HG02885 (cell line): ENCODE measurements at regions not wholly inside any gene's neighbourhood (a gene's known extent, or its start where the extent isn't known, plus 50 kb on each side); places are given as distances from the start of the nearest gene placed in this dataset.
"Not testable (repeated sequence)": the region's sequence is repeated elsewhere in the genome, so short reads cannot be mapped to it uniquely, and the experiment has no call there.

ENCODE experiments used
- ATAC-seq: cut with Tn5 transposase; IDR thresholded peaks from one replicate; pipeline ENCODE4 v1.9.1; 2021; ENCODE audit warnings: mild to moderate bottlenecking; ENCODE audit not compliant: unreplicated experiment, poor library complexity

DNA sequence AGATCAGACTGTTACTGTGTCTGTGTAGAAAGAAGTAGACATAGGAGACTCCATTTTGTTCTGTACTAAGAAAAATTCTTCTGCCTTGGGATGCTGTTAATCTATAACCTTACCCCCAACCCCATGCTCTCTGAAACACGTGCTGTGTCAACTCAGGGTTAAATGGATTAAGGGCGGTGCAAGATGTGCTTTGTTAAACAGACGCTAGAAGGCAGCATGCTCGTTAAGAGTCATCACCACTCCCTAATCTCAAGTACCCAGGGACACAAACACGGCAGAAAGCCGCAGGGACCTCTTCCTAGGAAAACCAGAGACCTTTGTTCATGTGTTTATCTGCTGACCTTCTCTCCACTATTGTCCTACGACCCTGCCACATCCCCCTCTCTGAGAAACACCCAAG is 137.0 kb upstream of the PROKR2 start:
- ATAC-seq, result not testable (repeated sequence)

DNA sequence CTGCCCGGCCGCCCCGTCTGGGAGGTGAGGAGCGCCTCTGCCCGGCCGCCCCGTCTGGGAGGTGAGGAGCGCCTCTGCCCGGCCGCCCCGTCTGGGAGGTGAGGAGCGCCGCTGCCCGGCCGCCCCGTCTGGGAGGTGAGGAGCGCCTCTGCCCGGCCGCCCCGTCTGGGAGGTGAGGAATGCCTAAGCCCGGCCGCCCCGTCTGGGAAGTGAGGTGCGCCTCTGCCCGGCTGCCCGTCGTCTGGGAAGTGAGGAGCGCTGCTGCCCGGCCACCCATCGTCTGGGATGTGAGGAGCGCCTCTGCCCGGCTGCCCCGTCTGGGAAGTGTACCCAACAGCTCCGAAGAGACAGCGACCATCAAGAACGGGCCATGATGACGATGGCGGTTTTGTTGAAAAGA is 136.6 kb upstream of the PROKR2 start:
- not testable (repeated sequence) for ATAC-seq

- not testable (repeated sequence) for ATAC-seq
Measured at GRCh38 chr20:5452691-5453090, 135.9 kb upstream of the PROKR2 start.

- ATAC-seq, result not testable (repeated sequence)
Measured at GRCh38 chr20:5452286-5452685, 135.5 kb upstream of the PROKR2 start.

GRCh38 chr20:5451643-5452210 is 135.0 kb upstream of the PROKR2 start:
- no peak for ATAC-seq

- ATAC-seq, result peak; percentile 55
Measured at GRCh38 chr20:5448449-5449118, 131.8 kb upstream of the PROKR2 start.

DNA sequence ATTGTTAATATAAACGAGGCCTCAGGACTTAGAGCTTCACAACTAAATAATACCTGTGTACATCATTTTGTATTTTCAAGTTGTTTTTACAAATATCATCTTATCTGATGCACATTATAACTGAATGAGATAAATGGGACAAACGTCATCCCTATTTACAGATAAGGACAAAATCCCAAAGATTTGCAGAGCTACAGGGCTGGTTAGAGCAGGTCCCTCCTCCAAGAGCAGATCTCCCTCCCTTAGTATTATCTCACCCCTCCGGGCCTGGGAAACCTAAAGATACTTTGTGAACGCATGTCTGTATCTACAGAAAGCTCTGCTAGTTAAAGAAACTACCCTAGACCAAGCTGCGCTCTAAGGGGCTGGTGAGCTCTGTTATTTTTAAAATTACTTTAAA is 130.4 kb upstream of the PROKR2 start:
- no peak for ATAC-seq

DNA sequence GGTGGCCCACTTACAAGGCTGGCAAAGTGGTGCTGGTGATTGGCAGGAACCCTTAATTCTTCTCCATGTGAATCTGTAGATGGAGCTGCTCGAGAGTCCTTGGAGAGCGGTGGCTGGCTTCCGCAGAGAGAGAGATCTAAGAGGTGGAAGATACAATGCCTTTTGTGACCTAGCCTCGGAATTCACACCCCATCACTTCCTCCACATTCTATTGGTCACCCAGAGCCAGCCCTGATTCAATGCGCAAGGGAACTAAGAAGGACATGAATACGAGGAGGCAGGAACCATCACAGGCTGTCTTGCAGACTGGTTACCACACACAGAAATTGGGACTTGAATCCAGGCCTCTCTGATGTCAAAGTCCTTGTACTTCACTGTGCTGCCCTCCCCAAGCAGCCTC is 128.9 kb upstream of the PROKR2 start:
- ATAC-seq, result no peak

- ATAC-seq, result no peak
Measured at GRCh38 chr20:5442101-5442500, 125.3 kb upstream of the PROKR2 start.

DNA sequence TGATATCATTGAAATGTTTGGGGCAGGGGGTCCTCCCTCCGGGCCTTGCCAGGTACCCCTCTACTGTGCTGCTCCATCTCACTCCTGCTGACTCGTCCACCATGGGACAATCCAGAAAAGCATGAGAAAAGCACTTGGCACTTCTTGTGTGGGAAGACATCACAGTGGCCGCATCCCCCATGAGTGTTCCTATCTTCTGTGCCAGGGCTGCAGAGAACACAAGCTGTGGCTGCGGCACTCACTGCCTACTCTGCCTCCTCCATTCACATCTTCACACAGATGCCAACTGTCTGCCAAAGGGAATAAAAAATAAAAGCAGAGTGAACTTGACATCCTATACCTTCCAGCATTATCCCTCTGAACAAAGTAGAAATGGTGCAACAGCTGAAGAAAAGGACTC is 117.4 kb upstream of the PROKR2 start:
- ATAC-seq, result no peak

- no peak for ATAC-seq
Measured at GRCh38 chr20:5433352-5433751, 116.6 kb upstream of the PROKR2 start.

DNA sequence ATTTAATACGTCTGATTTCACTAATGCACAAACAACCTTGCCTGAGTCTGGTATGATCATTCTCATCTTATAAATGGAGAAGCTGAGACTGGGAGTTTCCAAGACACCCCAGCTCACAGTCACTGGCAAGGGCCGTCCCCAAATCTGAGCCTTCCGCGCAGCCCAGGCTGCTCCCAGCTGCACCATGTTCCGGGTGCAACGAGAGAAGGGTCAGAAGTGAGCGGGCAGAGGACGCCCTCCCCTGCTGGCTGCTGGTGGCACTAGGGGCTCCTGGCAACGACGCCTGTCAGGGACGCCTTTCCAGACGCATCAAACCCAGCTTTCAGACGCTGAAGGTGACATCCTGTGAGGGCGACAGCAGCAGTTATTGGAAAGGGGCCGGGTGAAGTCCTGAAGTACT is 115.3 kb upstream of the PROKR2 start:
- no peak for ATAC-seq

GRCh38 chr20:5430670-5431069 is 113.9 kb upstream of the PROKR2 start:
- no peak for ATAC-seq

DNA sequence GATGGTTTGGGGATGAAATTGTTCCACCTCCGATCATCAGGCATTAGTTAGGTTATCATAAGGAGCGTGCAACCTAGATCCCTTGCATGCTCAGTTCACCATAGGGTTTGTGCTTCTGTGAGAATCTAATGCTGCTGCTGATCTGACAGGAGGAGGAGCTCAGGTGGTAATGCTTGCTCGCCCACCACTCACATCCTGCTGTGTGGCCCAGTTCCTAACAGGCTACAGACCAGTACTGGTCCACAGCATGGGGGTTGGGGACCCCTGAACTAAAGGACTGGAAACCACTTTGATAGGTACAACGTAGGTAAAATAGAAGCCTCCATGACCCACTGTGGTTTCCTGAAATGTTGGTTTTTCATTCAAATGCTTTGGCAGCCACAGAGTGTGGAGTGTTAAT is 109.3 kb upstream of the PROKR2 start:
- ATAC-seq, result no peak

GRCh38 chr20:5416086-5416485 is 99.3 kb upstream of the PROKR2 start:
- ATAC-seq, result no peak

DNA sequence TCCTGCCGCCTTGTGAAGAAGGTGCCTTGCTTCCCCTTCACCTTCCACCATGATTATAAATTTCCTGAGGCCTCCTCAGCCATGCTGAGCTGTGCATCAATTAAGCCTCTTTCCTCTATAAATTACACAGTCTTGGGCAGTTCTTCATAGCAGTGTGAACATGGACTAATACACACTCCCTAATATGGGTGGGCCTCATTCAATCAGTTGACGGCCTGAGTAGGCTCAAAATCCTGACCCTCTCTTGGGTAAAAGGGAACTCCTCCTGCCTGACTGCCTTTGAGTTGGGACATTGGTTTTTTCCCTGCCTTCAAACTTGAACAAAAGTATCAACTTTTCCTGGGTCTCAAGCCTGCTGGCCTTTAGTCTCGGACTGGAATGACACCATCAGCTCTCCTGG is 96.6 kb upstream of the PROKR2 start:
- ATAC-seq, result no peak

DNA sequence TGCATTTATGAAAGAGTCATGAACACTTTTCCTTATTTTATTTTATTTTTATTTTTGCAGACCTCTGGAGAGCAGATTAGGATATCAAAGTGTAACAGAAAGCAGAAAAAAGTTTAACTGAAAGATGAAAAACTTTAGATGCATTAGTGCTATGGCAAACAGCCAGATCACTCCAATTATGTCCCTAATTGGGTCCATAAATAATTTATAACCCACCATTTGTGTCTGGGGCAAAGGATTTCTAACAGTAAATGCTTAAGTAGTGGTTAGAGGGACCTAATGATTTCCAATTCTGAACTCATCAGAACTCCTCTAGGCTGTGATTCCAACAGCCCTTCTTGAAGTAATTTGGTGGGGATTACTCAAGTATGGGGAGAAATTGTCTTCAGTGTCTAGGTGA is 93.7 kb upstream of the PROKR2 start:
- ATAC-seq, result no peak

DNA sequence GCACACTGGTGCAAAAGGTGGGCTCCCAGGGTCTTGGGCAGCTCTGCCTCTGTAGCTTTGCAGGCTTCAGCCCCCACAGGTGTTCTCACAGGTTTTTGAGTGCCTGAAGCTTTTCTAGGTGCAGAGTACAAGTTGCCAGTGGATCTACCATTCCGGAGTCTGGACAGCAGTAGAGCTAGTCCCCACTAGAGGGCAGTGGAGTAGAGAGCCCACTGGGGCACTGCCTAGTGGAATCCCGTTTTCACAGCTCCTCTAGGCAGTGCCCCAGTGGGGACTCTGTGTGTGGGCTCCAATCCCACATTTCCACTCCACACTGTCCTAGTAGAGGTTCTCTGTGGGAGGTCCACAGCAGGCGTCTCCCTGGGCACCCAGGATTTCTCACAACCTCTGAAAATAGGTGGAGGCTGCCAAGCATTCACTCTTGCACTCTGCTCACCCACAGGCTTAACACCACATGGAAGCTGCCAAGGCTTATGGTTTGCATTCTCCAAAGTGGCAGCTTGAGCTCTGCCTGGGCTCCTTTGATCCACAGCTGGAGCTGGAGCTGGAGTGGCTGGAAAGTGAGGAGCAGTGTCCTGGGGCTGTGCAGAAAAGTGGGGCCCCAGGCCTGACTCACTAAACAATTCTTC is 86.3 kb upstream of the PROKR2 start:
- peak; percentile 92 for ATAC-seq

- no peak for ATAC-seq
Measured at GRCh38 chr20:5401277-5401875, 84.6 kb upstream of the PROKR2 start.

DNA sequence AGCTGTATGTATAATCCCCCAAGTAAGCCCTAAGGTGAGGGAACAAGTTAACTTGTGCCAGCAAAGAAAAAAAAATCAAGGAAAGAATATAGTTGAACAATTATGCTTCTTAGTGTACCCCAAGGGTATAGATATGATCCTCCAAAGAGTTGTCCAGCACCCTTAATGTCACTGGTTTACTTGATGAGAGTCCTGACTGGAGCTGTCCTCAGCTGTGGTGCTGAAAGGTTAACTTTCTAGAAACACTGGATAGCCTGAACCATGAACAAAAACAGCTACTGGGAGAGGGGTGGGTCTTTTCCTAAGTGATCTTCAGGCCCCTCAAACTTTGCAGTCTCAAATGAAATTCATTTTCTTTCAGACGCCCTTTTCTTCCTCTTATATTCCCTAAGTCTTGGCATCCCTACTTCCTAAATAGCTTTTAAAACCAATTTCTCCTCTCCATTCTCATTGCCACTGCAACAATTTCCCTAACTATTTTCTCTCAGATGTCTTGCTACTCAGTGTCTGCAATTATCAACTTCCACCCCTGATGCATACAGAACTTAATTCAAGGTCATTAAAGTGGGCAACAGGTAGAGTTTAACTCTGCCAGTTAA is 83.5 kb upstream of the PROKR2 start:
- no peak for ATAC-seq

- no peak for ATAC-seq
Measured at GRCh38 chr20:5397393-5397792, 80.6 kb upstream of the PROKR2 start.
